ENCODE measurements at regions not wholly inside any gene's neighbourhood (a gene's known extent, or its start where the extent isn't known, plus 50 kb on each side); places are given as distances from the start of the nearest gene placed in this dataset.

- no peak overlapping the region for H3K27ac Mint-ChIP-seq
- POLR2A ChIA-PET = no interaction called here
- Histone ChIP-seq H3K27me3 (ENCODE audit: control insufficient read depth in 1 of 2, insufficient read depth in 2 of 2, low read length in 2 of 2) (no peaks in the 10 kb centered on the region), H3K9me3 (ENCODE audit: control insufficient read depth in 1 of 2, insufficient read depth in 1 of 2, low read length in 2 of 2) (no peaks in the 10 kb centered on the region), H3K27ac (ENCODE audit: low read depth in 1 of 2, low read length in 2 of 2) (no peak overlapping the region), H3K36me3 (ENCODE audit: insufficient read depth, low read length) (no peaks in the 10 kb centered on the region), H3K4me1 (ENCODE audit: insufficient read depth, low read length) (no peaks in the 10 kb centered on the region), H3K4me3 (ENCODE audit: low read length) (no peak overlapping the region)
- intact Hi-C loops (cut with DNase I, micrococcal nuclease) = no loop called here
- TF ChIP-seq CTCF (IDR thresholded peaks at IDR 0.05) = no peak
- ATAC-seq (ENCODE audit: poor library complexity) (no peak), DNase-seq (peak in 1 of 14 experiments; percentile 14)
- H3K9me3 Mint-ChIP-seq = no peaks in the 10 kb centered on the region
- no peaks in the 10 kb centered on the region for H3K27me3 Mint-ChIP-seq
- H3K4me3 Mint-ChIP-seq = no peak overlapping the region
- peaks cover under 1% of the 10 kb centered on the region for H3K4me1 Mint-ChIP-seq (ENCODE audit: low read depth)
- CTCF ChIA-PET = no interaction called here
- no peaks in the 10 kb centered on the region for H3K36me3 Mint-ChIP-seq (ENCODE audit: low read depth)
These were observed 81.6 kb upstream of the CD55 start for GRCh38 chr1:207239874-207240273.

- H3K27ac Mint-ChIP-seq = no peak overlapping the region
- Histone ChIP-seq H3K27me3 (ENCODE audit: control insufficient read depth in 1 of 2, insufficient read depth in 2 of 2, low read length in 2 of 2) (no peaks in the 10 kb centered on the region), H3K27ac (ENCODE audit: low read depth in 1 of 2, low read length in 2 of 2) (no peak overlapping the region), H3K9me3 (ENCODE audit: control insufficient read depth in 1 of 2, insufficient read depth in 1 of 2, low read length in 2 of 2) (no peaks in the 10 kb centered on the region), H3K4me3 (ENCODE audit: low read length) (no peak overlapping the region), H3K36me3 (ENCODE audit: insufficient read depth, low read length) (no peaks in the 10 kb centered on the region), H3K4me1 (ENCODE audit: insufficient read depth, low read length) (no peaks in the 10 kb centered on the region)
- peaks cover 7% of the 10 kb centered on the region for H3K4me1 Mint-ChIP-seq (ENCODE audit: low read depth)
- intact Hi-C loops (cut with DNase I, micrococcal nuclease) = no loop called here
- H3K4me3 Mint-ChIP-seq = no peak overlapping the region
- H3K36me3 Mint-ChIP-seq (ENCODE audit: low read depth) = no peaks in the 10 kb centered on the region
- DNase-seq = peak in 2 of 14 experiments; percentile 11 to 13
- H3K9me3 Mint-ChIP-seq = no peaks in the 10 kb centered on the region
- TF ChIP-seq CTCF (IDR thresholded peaks at IDR 0.05) = no peak
- no peak for ATAC-seq (ENCODE audit: poor library complexity)
- CTCF ChIA-PET = no interaction called here
- POLR2A ChIA-PET = no interaction called here
- H3K27me3 Mint-ChIP-seq = no peaks in the 10 kb centered on the region
These were observed 81.0 kb upstream of the CD55 start for GRCh38 chr1:207240325-207241101.

- Mint-ChIP-seq H3K27ac (no peak overlapping the region), H3K4me3 (no peak overlapping the region)
- ATAC-seq (ENCODE audit: poor library complexity) = no peak
These were observed 80.1 kb upstream of the CD55 start for GRCh38 chr1:207241164-207241934.

More at GRCh38 chr1:207241164-207241934, 80.1 kb upstream of the CD55 start:
- CTCF ChIA-PET = no interaction called here
- Histone ChIP-seq H3K9me3 (ENCODE audit: control insufficient read depth in 1 of 2, insufficient read depth in 1 of 2, low read length in 2 of 2) (no peaks in the 10 kb centered on the region), H3K4me1 (ENCODE audit: insufficient read depth, low read length) (no peaks in the 10 kb centered on the region), H3K36me3 (ENCODE audit: insufficient read depth, low read length) (no peaks in the 10 kb centered on the region), H3K27me3 (ENCODE audit: control insufficient read depth in 1 of 2, insufficient read depth in 2 of 2, low read length in 2 of 2) (no peaks in the 10 kb centered on the region), H3K27ac (ENCODE audit: low read depth in 1 of 2, low read length in 2 of 2) (no peak overlapping the region), H3K4me3 (ENCODE audit: low read length) (no peak overlapping the region)
- Mint-ChIP-seq H3K4me1 (ENCODE audit: low read depth) (peaks cover 8% of the 10 kb centered on the region), H3K36me3 (ENCODE audit: low read depth) (no peaks in the 10 kb centered on the region), H3K27me3 (no peaks in the 10 kb centered on the region), H3K9me3 (no peaks in the 10 kb centered on the region)
- POLR2A ChIA-PET = no interaction called here
- no peak for TF ChIP-seq CTCF (IDR thresholded peaks at IDR 0.05)
- DNase-seq = no peak
- intact Hi-C loops (cut with DNase I, micrococcal nuclease) = no loop called here

Measured in CD4-positive, alpha-beta T cell (primary cell).